ENCODE measurements at regions not wholly inside any gene's neighbourhood (a gene's known extent, or its start where the extent isn't known, plus 50 kb on each side); places are given as distances from the start of the nearest gene placed in this dataset.
"Not testable (repeated sequence)": the region's sequence is repeated elsewhere in the genome, so short reads cannot be mapped to it uniquely, and the experiment has no call there.

GRCh38 chr9:104300124-104300523 is 203.9 kb upstream of the OR13F1 start:
- H3K4me1 ChIP-seq (ENCODE audit: control insufficient read depth, insufficient read depth, low read length): no peaks in the 10 kb centered on the region
- no peaks in the 10 kb centered on the region for H3K9me3 ChIP-seq (ENCODE audit: control insufficient read depth, low read depth, low read length)
- H3K36me3 ChIP-seq (ENCODE audit: control insufficient read depth, insufficient read depth, low read length): no peaks in the 10 kb centered on the region
- H3K27me3 ChIP-seq (ENCODE audit: control insufficient read depth, insufficient read depth, low read length): no peaks in the 10 kb centered on the region
- H3K4me3 ChIP-seq (ENCODE audit: low read length): no peak overlapping the region
- no peak for DNase-seq
- WGBS (ENCODE audit: insufficient coverage, low lambda C conversion rate): 80% methylated on average over 1 of the region's 1 CpG
- no peak overlapping the region for H3K27ac ChIP-seq (ENCODE audit: low read length)

- WGBS (ENCODE audit: insufficient coverage, low lambda C conversion rate): no CpG with 5 or more reads among the region's 2 CpGs
- no peak for DNase-seq
- H3K4me1 ChIP-seq (ENCODE audit: control insufficient read depth, insufficient read depth, low read length): no peaks in the 10 kb centered on the region
- no peaks in the 10 kb centered on the region for H3K36me3 ChIP-seq (ENCODE audit: control insufficient read depth, insufficient read depth, low read length)
- no peaks in the 10 kb centered on the region for H3K27me3 ChIP-seq (ENCODE audit: control insufficient read depth, insufficient read depth, low read length)
- H3K9me3 ChIP-seq (ENCODE audit: control insufficient read depth, low read depth, low read length): no peaks in the 10 kb centered on the region
- H3K4me3 ChIP-seq (ENCODE audit: low read length): no peak overlapping the region
- H3K27ac ChIP-seq (ENCODE audit: low read length): no peak overlapping the region
Observed at GRCh38 chr9:104301755-104302154, 202.3 kb upstream of the OR13F1 start.

- Histone ChIP-seq H3K36me3 (ENCODE audit: control insufficient read depth, insufficient read depth, low read length) (no peaks in the 10 kb centered on the region), H3K4me3 (ENCODE audit: low read length) (no peak overlapping the region), H3K27ac (ENCODE audit: low read length) (no peak overlapping the region), H3K4me1 (ENCODE audit: control insufficient read depth, insufficient read depth, low read length) (no peaks in the 10 kb centered on the region), H3K9me3 (ENCODE audit: control insufficient read depth, low read depth, low read length) (no peaks in the 10 kb centered on the region), H3K27me3 (ENCODE audit: control insufficient read depth, insufficient read depth, low read length) (no peaks in the 10 kb centered on the region)
- no peak for DNase-seq
- WGBS (ENCODE audit: insufficient coverage, low lambda C conversion rate): no CpG with 5 or more reads among the region's 4 CpGs
Observed at GRCh38 chr9:104302775-104303174, 201.3 kb upstream of the OR13F1 start.

- H3K9me3 ChIP-seq (ENCODE audit: control insufficient read depth, low read depth, low read length): no peaks in the 10 kb centered on the region
- H3K4me1 ChIP-seq (ENCODE audit: control insufficient read depth, insufficient read depth, low read length): no peaks in the 10 kb centered on the region
- no peak overlapping the region for H3K4me3 ChIP-seq (ENCODE audit: low read length)
- H3K27me3 ChIP-seq (ENCODE audit: control insufficient read depth, insufficient read depth, low read length): no peaks in the 10 kb centered on the region
- no peaks in the 10 kb centered on the region for H3K36me3 ChIP-seq (ENCODE audit: control insufficient read depth, insufficient read depth, low read length)
- DNase-seq: no peak
- H3K27ac ChIP-seq (ENCODE audit: low read length): no peak overlapping the region
- no CpG with 5 or more reads among the region's 5 CpGs for WGBS (ENCODE audit: insufficient coverage, low lambda C conversion rate)
Observed at GRCh38 chr9:104304925-104305324, 199.1 kb upstream of the OR13F1 start.

- no CpG with 5 or more reads among the region's 5 CpGs for WGBS (ENCODE audit: insufficient coverage, low lambda C conversion rate)
- DNase-seq: no peak
- Histone ChIP-seq H3K27me3 (ENCODE audit: control insufficient read depth, insufficient read depth, low read length) (no peaks in the 10 kb centered on the region), H3K4me1 (ENCODE audit: control insufficient read depth, insufficient read depth, low read length) (no peaks in the 10 kb centered on the region), H3K9me3 (ENCODE audit: control insufficient read depth, low read depth, low read length) (peaks cover 8% of the 10 kb centered on the region), H3K4me3 (ENCODE audit: low read length) (no peak overlapping the region), H3K27ac (ENCODE audit: low read length) (no peak overlapping the region), H3K36me3 (ENCODE audit: control insufficient read depth, insufficient read depth, low read length) (no peaks in the 10 kb centered on the region)
Observed at GRCh38 chr9:104313396-104314110, 190.5 kb upstream of the OR13F1 start.

GRCh38 chr9:104316201-104317009 is 187.7 kb upstream of the OR13F1 start:
- H3K4me1 ChIP-seq (ENCODE audit: control insufficient read depth, insufficient read depth, low read length); H3K9me3 ChIP-seq (ENCODE audit: control insufficient read depth, low read depth, low read length); H3K27me3 ChIP-seq (ENCODE audit: control insufficient read depth, insufficient read depth, low read length); H3K36me3 ChIP-seq (ENCODE audit: control insufficient read depth, insufficient read depth, low read length); DNase-seq; H3K4me3 ChIP-seq (ENCODE audit: low read length); H3K27ac ChIP-seq (ENCODE audit: low read length): not testable (repeated sequence)
- WGBS (ENCODE audit: insufficient coverage, low lambda C conversion rate): 100% methylated on average over 4 of the region's 50 CpGs

GRCh38 chr9:104319198-104319597 is 184.9 kb upstream of the OR13F1 start:
- no peaks in the 10 kb centered on the region for H3K27me3 ChIP-seq (ENCODE audit: control insufficient read depth, insufficient read depth, low read length)
- WGBS (ENCODE audit: insufficient coverage, low lambda C conversion rate): no CpG with 5 or more reads among the region's 2 CpGs
- H3K27ac ChIP-seq (ENCODE audit: low read length): no peak overlapping the region
- no peak for DNase-seq
- H3K4me1 ChIP-seq (ENCODE audit: control insufficient read depth, insufficient read depth, low read length): no peaks in the 10 kb centered on the region
- no peaks in the 10 kb centered on the region for H3K36me3 ChIP-seq (ENCODE audit: control insufficient read depth, insufficient read depth, low read length)
- peaks cover 8% of the 10 kb centered on the region for H3K9me3 ChIP-seq (ENCODE audit: control insufficient read depth, low read depth, low read length)
- H3K4me3 ChIP-seq (ENCODE audit: low read length): no peak overlapping the region

- Histone ChIP-seq H3K4me3 (ENCODE audit: low read length) (no peak overlapping the region), H3K27ac (ENCODE audit: low read length) (no peak overlapping the region), H3K9me3 (ENCODE audit: control insufficient read depth, low read depth, low read length) (peaks cover 8% of the 10 kb centered on the region), H3K27me3 (ENCODE audit: control insufficient read depth, insufficient read depth, low read length) (no peaks in the 10 kb centered on the region), H3K36me3 (ENCODE audit: control insufficient read depth, insufficient read depth, low read length) (no peaks in the 10 kb centered on the region), H3K4me1 (ENCODE audit: control insufficient read depth, insufficient read depth, low read length) (no peaks in the 10 kb centered on the region)
- no peak for DNase-seq
- WGBS (ENCODE audit: insufficient coverage, low lambda C conversion rate): no CpG with 5 or more reads among the region's 3 CpGs
Observed at GRCh38 chr9:104319685-104320084, 184.4 kb upstream of the OR13F1 start.

- Histone ChIP-seq H3K36me3 (ENCODE audit: control insufficient read depth, insufficient read depth, low read length) (no peaks in the 10 kb centered on the region), H3K4me1 (ENCODE audit: control insufficient read depth, insufficient read depth, low read length) (no peaks in the 10 kb centered on the region), H3K9me3 (ENCODE audit: control insufficient read depth, low read depth, low read length) (no peaks in the 10 kb centered on the region), H3K27ac (ENCODE audit: low read length) (no peak overlapping the region), H3K4me3 (ENCODE audit: low read length) (no peak overlapping the region), H3K27me3 (ENCODE audit: control insufficient read depth, insufficient read depth, low read length) (no peaks in the 10 kb centered on the region)
- no peak for DNase-seq
- WGBS (ENCODE audit: insufficient coverage, low lambda C conversion rate): 100% methylated on average over 1 of the region's 3 CpGs
Observed at GRCh38 chr9:104322596-104322995, 181.5 kb upstream of the OR13F1 start.

- WGBS (ENCODE audit: insufficient coverage, low lambda C conversion rate): 100% methylated on average over 1 of the region's 2 CpGs
- DNase-seq; H3K27ac ChIP-seq (ENCODE audit: low read length); H3K4me3 ChIP-seq (ENCODE audit: low read length); H3K27me3 ChIP-seq (ENCODE audit: control insufficient read depth, insufficient read depth, low read length); H3K4me1 ChIP-seq (ENCODE audit: control insufficient read depth, insufficient read depth, low read length); H3K36me3 ChIP-seq (ENCODE audit: control insufficient read depth, insufficient read depth, low read length); H3K9me3 ChIP-seq (ENCODE audit: control insufficient read depth, low read depth, low read length): not testable (repeated sequence)
Observed at GRCh38 chr9:104323967-104324694, 179.9 kb upstream of the OR13F1 start.

Measured in large intestine (tissue), 3 donors.